ENCODE measurements at regions not wholly inside any gene's neighbourhood (a gene's known extent, or its start where the extent isn't known, plus 50 kb on each side); places are given as distances from the start of the nearest gene placed in this dataset.

GRCh38 chr11:57081356-57081755, 92.6 kb downstream of the OR5AK2 start:
- no peak for TF ChIP-seq CTCF (conservative IDR thresholded peaks at IDR 0.05 in 1 of 2, IDR thresholded peaks at IDR 0.05 in 1 of 2; ENCODE audit: extremely low read depth in 1 of 2, insufficient read depth in 1 of 2, low read depth in 1 of 2, low read length in 2 of 2)
- no peak for TF ChIP-seq EZH2 (IDR thresholded peaks at IDR 0.05; ENCODE audit: borderline replicate concordance, low read length)

Measured in mammary epithelial cell (primary cell).